Prostate gland (tissue), 2 donors: ENCODE measurements at regions not wholly inside any gene's neighbourhood (a gene's known extent, or its start where the extent isn't known, plus 50 kb on each side); places are given as distances from the start of the nearest gene placed in this dataset.

ENCODE experiments used
- DNase-seq: peaks from one replicate; pipeline ENCODE4 v3.0.0-alpha.2; 2019; ENCODE audit warnings: low spot score
- H3K27ac ChIP-seq, 2 donors: fragments of 200-600 bp; sonication (generic); 2 replicates each; pipeline ENCODE4 v1.5.1; 2017 to 2019
- H3K27me3 ChIP-seq: fragments of 200-600 bp; sonication (generic); replicated peaks from 2 replicates; pipeline ENCODE4 v1.5.1; 2019; ENCODE audit not compliant: insufficient read depth
- H3K36me3 ChIP-seq, 2 donors: fragments of 200-600 bp; sonication (generic); 1 replicate in 1 of 2; 2 replicates in 1 of 2; pipeline versions ENCODE4 v1.5.1 to v1.8.1; 2017 to 2019
- H3K4me1 ChIP-seq: fragments of 200-600 bp; sonication (generic); replicated peaks from 2 replicates; pipeline ENCODE4 v1.5.1; 2019
- H3K4me3 ChIP-seq, 2 donors: fragments of 200-600 bp; sonication (generic); 2 replicates each; pipeline ENCODE4 v1.5.1; 2017 to 2019
- H3K9me3 ChIP-seq: fragments of 200-600 bp; sonication (generic); 2 replicates; pipeline ENCODE4 v1.5.1; 2017
- CTCF ChIP-seq, 4 experiments: fragments of 200-600 bp in 2 of 4; fragments of 450-650 bp in 2 of 4; sonication (generic) in 2 of 4; IDR thresholded peaks; 1 replicate in 3 of 4; 2 replicates in 1 of 4; pipeline ENCODE4 v1.5.1; 2016 to 2019; ENCODE audit warnings: antibody characterized with exemption in 4 of 4, mild to moderate bottlenecking in 2 of 4, moderate library complexity in 2 of 4
- POLR2A ChIP-seq: fragments of 450-650 bp; IDR thresholded peaks from one replicate; pipeline ENCODE4 v1.6.1; 2016; ENCODE audit warnings: antibody characterized with exemption, mild to moderate bottlenecking
- POLR2AphosphoS5 ChIP-seq: sonication (generic); formaldehyde crosslinking; IDR thresholded peaks from one replicate; pipeline ENCODE4 v1.6.1; 2017; ENCODE audit warnings: antibody characterized with exemption
- WGBS: methylation state at CpG from one replicate; pipeline ENCODE4 v1.1.5; 2018; 5-methylcytosine and 5-hydroxymethylcytosine counted together
- intact Hi-C: fragments of 100-400 bp; cut with DNase I; formaldehyde crosslinking; loops from one replicate; pipeline ENCODE4 v1.14.2; 2022

GRCh38 chr11:129584316-129584715 lies 208.7 kb downstream of the BARX2 start:
- intact Hi-C loops, result no loop called here
- Histone ChIP-seq H3K27ac (no peak overlapping the region), H3K4me3 (no peak overlapping the region), H3K4me1 (no peaks in the 10 kb centered on the region), H3K9me3 (no peaks in the 10 kb centered on the region), H3K27me3 (no peaks in the 10 kb centered on the region), H3K36me3 (no peaks in the 10 kb centered on the region)
- no peak for DNase-seq
- TF ChIP-seq POLR2A, result no peak
- TF ChIP-seq POLR2AphosphoS5, result no peak
- no peak for TF ChIP-seq CTCF (IDR thresholded peaks at IDR 0.05)
- WGBS, result 52% methylated on average over 6 of the region's 6 CpGs

DNA sequence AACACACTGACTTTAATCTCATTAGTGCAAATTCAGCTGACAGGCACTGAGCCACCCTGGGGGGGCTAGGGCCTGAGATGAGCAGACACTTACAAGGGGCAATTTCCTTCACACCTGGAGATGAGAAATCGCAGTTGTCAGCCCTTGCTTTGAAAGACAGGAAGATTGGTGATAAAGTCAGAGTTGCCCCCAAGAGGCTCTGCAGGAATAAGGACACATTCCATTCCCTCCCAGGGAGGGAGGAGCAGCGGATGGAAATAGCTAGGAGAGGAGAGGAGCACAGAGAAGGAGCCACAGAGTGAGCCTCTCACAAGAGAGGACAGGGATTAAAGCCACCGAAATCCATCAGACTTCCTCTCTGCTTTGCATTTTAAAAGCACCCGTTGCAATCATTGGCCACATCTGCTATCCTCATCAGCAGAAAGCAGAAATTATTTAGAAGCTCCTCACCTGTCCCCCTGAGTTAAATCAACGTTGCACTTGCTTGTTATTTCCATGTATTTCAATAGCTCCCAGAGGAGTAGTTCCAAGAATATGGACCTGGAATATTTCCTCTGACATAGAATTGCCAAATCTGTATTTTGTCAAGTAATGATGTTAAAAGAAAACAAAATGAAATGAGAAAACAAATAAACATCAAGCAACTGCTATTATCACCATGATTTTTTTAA lies 213.7 kb downstream of the BARX2 start:
- Histone ChIP-seq H3K27me3 (no peaks in the 10 kb centered on the region), H3K36me3 (no peaks in the 10 kb centered on the region), H3K4me3 (no peak overlapping the region), H3K4me1 (no peaks in the 10 kb centered on the region), H3K9me3 (no peaks in the 10 kb centered on the region), H3K27ac (no peak overlapping the region)
- intact Hi-C loops, result no loop called here
- no peak for TF ChIP-seq POLR2AphosphoS5
- TF ChIP-seq POLR2A, result no peak
- no peak for TF ChIP-seq CTCF (IDR thresholded peaks at IDR 0.05)
- DNase-seq, result no peak
- WGBS, result 32% methylated on average over 5 of the region's 5 CpGs

DNA sequence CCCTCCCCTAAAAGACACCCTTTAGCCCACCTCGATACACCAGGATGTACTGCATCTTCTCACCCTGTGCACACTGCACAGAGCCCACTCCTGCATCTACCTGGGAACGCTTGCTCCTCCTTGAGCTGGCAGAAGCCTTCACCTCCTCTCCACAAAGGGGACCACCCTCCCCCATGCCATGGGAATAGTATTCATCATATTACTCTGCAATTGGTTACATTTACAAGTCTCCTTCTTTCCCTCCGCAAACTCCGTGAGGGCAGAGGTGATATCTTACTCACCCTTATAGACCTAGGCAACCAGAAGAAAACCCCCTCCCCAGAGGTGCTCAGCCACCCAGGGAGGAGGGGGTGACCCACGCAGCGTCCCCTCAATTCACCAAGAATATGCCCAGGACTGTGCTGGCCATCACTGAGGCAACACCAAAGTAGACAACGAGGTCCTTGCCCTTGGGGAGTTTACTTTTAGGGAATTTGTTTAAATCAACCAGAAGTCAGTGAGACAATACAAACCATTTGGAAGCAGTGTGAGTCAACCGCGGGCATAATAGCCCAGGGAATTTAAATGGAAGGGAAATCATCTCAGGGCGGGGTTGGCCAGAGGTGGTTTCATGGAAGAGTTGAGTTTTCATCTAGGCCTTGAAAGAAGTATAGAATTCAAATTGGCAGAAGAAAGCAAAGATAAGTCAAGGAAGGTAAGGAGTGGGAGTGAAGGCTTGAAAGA lies 214.5 kb downstream of the BARX2 start:
- no peaks in the 10 kb centered on the region for H3K9me3 ChIP-seq
- TF ChIP-seq POLR2AphosphoS5 (no peak), POLR2A (no peak), CTCF (IDR thresholded peaks at IDR 0.05) (no peak)
- H3K4me3 ChIP-seq, result no peak overlapping the region
- intact Hi-C loops, result no loop called here
- DNase-seq, result no peak
- H3K27ac ChIP-seq, result no peak overlapping the region
- H3K27me3 ChIP-seq, result no peaks in the 10 kb centered on the region
- no peaks in the 10 kb centered on the region for H3K4me1 ChIP-seq
- WGBS, result 77% methylated on average over 10 of the region's 10 CpGs
- no peaks in the 10 kb centered on the region for H3K36me3 ChIP-seq

DNA sequence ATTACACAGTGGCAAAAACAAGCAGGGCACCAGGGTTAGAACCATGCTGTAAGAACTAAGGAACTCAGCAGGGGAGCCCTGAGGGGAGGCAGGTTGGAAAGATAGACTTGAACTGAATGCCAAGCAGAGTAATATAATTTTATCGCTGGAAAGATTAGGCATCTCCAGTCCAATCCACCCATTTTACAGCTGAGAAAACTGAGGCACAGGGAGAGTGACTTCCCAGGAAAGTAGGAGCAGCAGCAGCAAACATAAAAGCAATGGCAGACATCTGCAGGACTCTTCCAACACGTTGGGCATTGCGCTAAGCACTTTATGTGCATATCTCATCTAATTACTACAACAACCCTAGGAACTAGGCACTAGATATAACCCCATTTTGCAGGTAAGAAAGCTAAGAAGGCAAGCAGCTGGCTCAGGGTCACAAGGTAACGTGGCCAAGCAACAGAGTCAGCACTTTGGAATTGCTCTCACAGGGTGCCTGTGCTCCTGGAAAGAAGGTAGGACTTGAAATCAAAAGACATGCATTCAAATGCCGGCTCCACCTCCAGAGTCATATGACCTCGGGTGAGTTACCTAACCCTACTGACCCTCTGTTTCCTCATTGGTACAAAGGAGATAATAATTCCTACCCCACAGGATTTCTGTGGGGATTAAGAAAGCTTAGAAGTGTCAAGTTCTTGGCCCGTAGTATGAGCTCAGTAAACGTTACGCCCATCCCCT lies 215.3 kb downstream of the BARX2 start:
- no peaks in the 10 kb centered on the region for H3K9me3 ChIP-seq
- no peaks in the 10 kb centered on the region for H3K36me3 ChIP-seq
- H3K27ac ChIP-seq, result no peak overlapping the region
- no peak overlapping the region for H3K4me3 ChIP-seq
- H3K27me3 ChIP-seq, result no peaks in the 10 kb centered on the region
- no peak for TF ChIP-seq POLR2A
- no peak for TF ChIP-seq POLR2AphosphoS5
- no peak for TF ChIP-seq CTCF (IDR thresholded peaks at IDR 0.05)
- intact Hi-C loops, result no loop called here
- no peaks in the 10 kb centered on the region for H3K4me1 ChIP-seq
- no peak for DNase-seq
- 83% methylated on average over 9 of the region's 9 CpGs for WGBS
